Neuronal stem cell (in vitro differentiated cells): ENCODE measurements at regions not wholly inside any gene's neighbourhood (a gene's known extent, or its start where the extent isn't known, plus 50 kb on each side); places are given as distances from the start of the nearest gene placed in this dataset.
"Not testable (repeated sequence)": the region's sequence is repeated elsewhere in the genome, so short reads cannot be mapped to it uniquely, and the experiment has no call there.

Source experiments
- DNase-seq: peaks from one replicate; pipeline ENCODE4 v3.0.0-alpha.2; 2013; ENCODE audit warnings: low spot score
- H2AFZ ChIP-seq: one replicate; pipeline ENCODE4 v1.6.1; 2013; ENCODE audit warnings: mild to moderate bottlenecking, low read length, inconsistent platforms
- H2AK5ac ChIP-seq: 2 replicates; pipeline ENCODE4 v1.6.1; 2013; ENCODE audit warnings: low read depth, mild to moderate bottlenecking, inconsistent platforms, low read length, moderate library complexity, mixed read lengths
- H2BK120ac ChIP-seq: 2 replicates; pipeline ENCODE4 v1.6.1; 2013; ENCODE audit warnings: low read depth, mild to moderate bottlenecking, inconsistent platforms, low read length, moderate library complexity, mixed read lengths
- H2BK12ac ChIP-seq: one replicate; pipeline ENCODE4 v1.6.1; 2013; ENCODE audit warnings: low read length, inconsistent platforms
- H2BK15ac ChIP-seq: 2 replicates; pipeline ENCODE4 v1.6.1; 2013; ENCODE audit warnings: mild to moderate bottlenecking, low read length, inconsistent platforms, mixed read lengths
- H2BK5ac ChIP-seq: one replicate; pipeline ENCODE4 v1.6.1; 2013; ENCODE audit warnings: inconsistent platforms, mild to moderate bottlenecking, low read length, moderate library complexity
- H3K14ac ChIP-seq: one replicate; pipeline ENCODE4 v1.6.1; 2013; ENCODE audit warnings: low read length, inconsistent platforms
- H3K18ac ChIP-seq: 2 replicates; pipeline ENCODE4 v1.6.1; 2013; ENCODE audit warnings: low read length, inconsistent platforms
- H3K23ac ChIP-seq: 2 replicates; pipeline ENCODE4 v1.6.1; 2013; ENCODE audit warnings: low read depth, mild to moderate bottlenecking, mixed read lengths, low read length, inconsistent platforms; ENCODE audit not compliant: poor library complexity
- H3K27ac ChIP-seq: replicated peaks from 3 replicates; pipeline ENCODE4 v1.5.1; 2013; ENCODE audit warnings: low read length, inconsistent platforms
- H3K27me3 ChIP-seq, 3 experiments: 2 replicates each; pipeline ENCODE4 v1.6.1; 2013; ENCODE audit warnings: low read length in 3 of 3, mild to moderate bottlenecking in 2 of 3, inconsistent platforms in 1 of 3, low read depth in 1 of 3, mixed read lengths in 1 of 3, moderate library complexity in 1 of 3; ENCODE audit not compliant: control insufficient read depth in 3 of 3, insufficient read depth in 3 of 3
- H3K36me3 ChIP-seq, 2 donors: replicated peaks in 1 of 2; 2 replicates each; pipeline ENCODE4 v1.6.1; 2013; ENCODE audit warnings: low read length in 2 of 2; ENCODE audit not compliant: control insufficient read depth in 2 of 2, insufficient read depth in 2 of 2
- H3K4ac ChIP-seq: 2 replicates; pipeline ENCODE4 v1.6.1; 2013; ENCODE audit warnings: inconsistent platforms, mild to moderate bottlenecking, low read length, moderate library complexity
- H3K4me1 ChIP-seq, 2 donors: 1 replicate in 1 of 2; 2 replicates in 1 of 2; pipeline ENCODE4 v1.6.1; 2013; ENCODE audit warnings: low read length in 2 of 2, low read depth in 1 of 2; ENCODE audit not compliant: control insufficient read depth in 2 of 2, insufficient read depth in 1 of 2
- H3K4me2 ChIP-seq: one replicate; pipeline ENCODE4 v1.6.1; 2013; ENCODE audit warnings: mild to moderate bottlenecking, low read length, inconsistent platforms; ENCODE audit not compliant: insufficient read depth, poor library complexity, severe bottlenecking
- H3K4me3 ChIP-seq, 2 donors: 2 replicates each; pipeline ENCODE4 v1.5.1; 2013; ENCODE audit warnings: low read length in 2 of 2, mild to moderate bottlenecking in 2 of 2, inconsistent platforms in 1 of 2, moderate library complexity in 1 of 2
- H3K79me1 ChIP-seq: one replicate; pipeline ENCODE4 v1.6.1; 2013; ENCODE audit warnings: low read depth, mild to moderate bottlenecking, inconsistent platforms, low read length, moderate library complexity
- H3K9ac ChIP-seq: one replicate; pipeline ENCODE4 v1.6.1; 2013; ENCODE audit warnings: mild to moderate bottlenecking, low read depth, low read length, inconsistent platforms; ENCODE audit not compliant: poor library complexity
- H3K9me3 ChIP-seq, 2 donors: replicated peaks in 1 of 2; 2 replicates each; pipeline versions ENCODE3 to v1.6.1; 2013; ENCODE audit warnings: low read length in 2 of 2, mild to moderate bottlenecking in 2 of 2, inconsistent platforms in 1 of 2, low read depth in 1 of 2, mixed read lengths in 1 of 2, moderate library complexity in 1 of 2; ENCODE audit not compliant: control insufficient read depth in 2 of 2, insufficient read depth in 1 of 2
- H4K8ac ChIP-seq: one replicate; pipeline ENCODE4 v1.6.1; 2013; ENCODE audit warnings: low read depth, mild to moderate bottlenecking, inconsistent platforms, low read length, moderate library complexity
- H4K91ac ChIP-seq: one replicate; pipeline ENCODE4 v1.6.1; 2013; ENCODE audit warnings: low read length, low read depth, mild to moderate bottlenecking, inconsistent platforms; ENCODE audit not compliant: poor library complexity
- WGBS, 2 donors: extraction: QIAGEN DNeasy Blood & Tissue Kit; methylation state at CpG; one replicate each; pipeline ENCODE4 v1.1.7; 2013; ENCODE audit warnings: missing lambda C conversion rate in 2 of 2, mixed read lengths in 1 of 2; ENCODE audit not compliant: insufficient read length in 2 of 2, insufficient replicate concordance in 1 of 2; ENCODE audit errors: extremely low coverage in 2 of 2; 5-methylcytosine and 5-hydroxymethylcytosine counted together

- no CpG with 5 or more reads among the region's 4 CpGs for WGBS, 2 donors
- H3K4me3 ChIP-seq, result no peak overlapping the region
- H3K79me1 ChIP-seq, result no peaks in the 10 kb centered on the region
- H3K18ac ChIP-seq, result peak overlapping the region; percentile 81
- H2BK12ac ChIP-seq, result no peak overlapping the region
- no peak overlapping the region for H2BK15ac ChIP-seq
- H3K14ac ChIP-seq, result peak overlapping the region; percentile 66
- no peak overlapping the region for H4K8ac ChIP-seq
- no peak overlapping the region for H2BK120ac ChIP-seq
- H4K91ac ChIP-seq, result no peak overlapping the region
- no peak overlapping the region for H2AK5ac ChIP-seq
- no peaks in the 10 kb centered on the region for H3K36me3 ChIP-seq
- H2BK5ac ChIP-seq, result no peak overlapping the region
- no peaks in the 10 kb centered on the region for H3K4me1 ChIP-seq
- no peak overlapping the region for H3K4me2 ChIP-seq
- H3K9me3 ChIP-seq, result no peaks in the 10 kb centered on the region
- peak overlapping the region; percentile 34 for H3K23ac ChIP-seq
- no peak for DNase-seq
- H3K4ac ChIP-seq, result no peak overlapping the region
- peaks cover 0 to 2% (median 0%) of the 10 kb centered on the region in 3 experiments for H3K27me3 ChIP-seq
- H3K27ac ChIP-seq, result no peak overlapping the region
- no peak overlapping the region for H2AFZ ChIP-seq
- no peak overlapping the region for H3K9ac ChIP-seq
These were observed 241.8 kb upstream of the PRSS58 start for GRCh38 chr7:142499635-142500034.

DNA sequence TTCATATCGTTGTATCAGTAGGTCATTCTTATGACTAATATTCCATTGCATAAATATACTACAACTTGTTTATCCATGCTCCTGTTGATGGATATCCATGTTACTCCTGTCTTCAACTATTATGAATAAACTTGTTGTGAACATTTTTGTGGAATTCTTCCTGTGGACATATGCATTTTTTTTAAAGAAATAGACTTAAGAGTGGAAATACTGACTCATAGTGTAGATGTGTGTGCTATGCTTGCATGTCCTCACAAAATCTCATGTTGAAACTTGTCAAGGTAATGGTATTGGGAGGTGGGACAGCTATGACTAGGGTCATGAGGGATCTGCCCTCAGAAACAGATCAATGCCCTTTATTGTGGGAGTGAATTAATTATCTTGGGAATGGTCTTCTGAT is 240.5 kb upstream of the PRSS58 start:
- Histone ChIP-seq H4K8ac (no peak overlapping the region), H3K4me3 (no peak overlapping the region), H3K9me3 (no peaks in the 10 kb centered on the region), H2BK120ac (no peak overlapping the region), H3K36me3 (no peaks in the 10 kb centered on the region), H2BK15ac (no peak overlapping the region), H3K4me1 (no peaks in the 10 kb centered on the region), H4K91ac (no peak overlapping the region), H3K9ac (no peak overlapping the region), H3K14ac (no peak overlapping the region), H3K27me3 (peaks cover 0 to 2% (median 0%) of the 10 kb centered on the region in 3 experiments), H3K79me1 (no peaks in the 10 kb centered on the region), H3K4me2 (no peak overlapping the region), H2AFZ (no peak overlapping the region), H2BK12ac (no peak overlapping the region), H2BK5ac (no peak overlapping the region), H3K23ac (no peak overlapping the region), H2AK5ac (no peak overlapping the region), H3K4ac (no peak overlapping the region), H3K27ac (no peak overlapping the region), H3K18ac (no peak overlapping the region)
- DNase-seq, result no peak
- WGBS, 2 donors, result no CpG with 5 or more reads among the region's 1 CpG

GRCh38 chr7:142496545-142496991 is 238.7 kb upstream of the PRSS58 start:
- H2BK12ac ChIP-seq, result no peak overlapping the region
- H2BK120ac ChIP-seq, result no peak overlapping the region
- H2BK15ac ChIP-seq, result no peak overlapping the region
- no peak overlapping the region for H3K18ac ChIP-seq
- no peak overlapping the region for H3K4me3 ChIP-seq
- H3K27ac ChIP-seq, result no peak overlapping the region
- no peak overlapping the region for H3K23ac ChIP-seq
- H3K4me2 ChIP-seq, result no peak overlapping the region
- no peak overlapping the region for H3K4ac ChIP-seq
- no peaks in the 10 kb centered on the region for H3K4me1 ChIP-seq
- H4K91ac ChIP-seq, result no peak overlapping the region
- H3K79me1 ChIP-seq, result no peaks in the 10 kb centered on the region
- no peak overlapping the region for H2AFZ ChIP-seq
- H2BK5ac ChIP-seq, result no peak overlapping the region
- H3K27me3 ChIP-seq, result peaks cover 0 to 2% (median 0%) of the 10 kb centered on the region in 3 experiments
- H3K9ac ChIP-seq, result no peak overlapping the region
- no peak overlapping the region for H3K14ac ChIP-seq
- H2AK5ac ChIP-seq, result no peak overlapping the region
- H3K9me3 ChIP-seq, result no peaks in the 10 kb centered on the region
- DNase-seq, result no peak
- no CpG with 5 or more reads among the region's 8 CpGs for WGBS, 2 donors
- H4K8ac ChIP-seq, result no peak overlapping the region
- H3K36me3 ChIP-seq, result no peaks in the 10 kb centered on the region

DNA sequence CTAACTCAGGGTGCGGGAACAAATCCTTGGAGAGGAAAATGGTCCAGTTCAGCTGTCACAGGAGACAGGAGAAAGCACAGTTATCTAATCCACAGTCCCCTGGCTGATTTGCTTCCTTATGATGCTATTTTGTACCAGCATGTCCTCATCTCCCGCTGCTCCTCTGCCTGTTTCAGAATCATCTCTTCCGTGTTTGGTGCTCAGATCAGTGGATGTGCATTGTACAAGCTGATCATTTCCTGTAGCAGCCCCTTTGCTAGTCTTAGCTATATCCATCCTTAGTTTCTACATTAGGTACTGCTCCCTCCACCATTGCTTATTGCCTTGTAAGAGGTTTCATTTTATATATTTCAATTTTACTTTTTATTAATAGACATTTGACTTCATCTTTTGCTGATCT is 238.0 kb upstream of the PRSS58 start:
- not testable (repeated sequence) for H2BK15ac ChIP-seq, H3K27ac ChIP-seq, H3K4me3 ChIP-seq, DNase-seq, H3K9ac ChIP-seq, H4K91ac ChIP-seq, H3K4me2 ChIP-seq, H4K8ac ChIP-seq, H3K9me3 ChIP-seq, H2BK120ac ChIP-seq, H3K18ac ChIP-seq, H3K23ac ChIP-seq, H2BK5ac ChIP-seq, H3K4me1 ChIP-seq, H3K36me3 ChIP-seq, H3K4ac ChIP-seq, H2AK5ac ChIP-seq, H3K27me3 ChIP-seq, H2BK12ac ChIP-seq, H3K14ac ChIP-seq, H2AFZ ChIP-seq, H3K79me1 ChIP-seq
- no CpG with 5 or more reads among the region's 3 CpGs for WGBS, 2 donors
